SK-N-SH (cell line): ENCODE measurements at regions not wholly inside any gene's neighbourhood (a gene's known extent, or its start where the extent isn't known, plus 50 kb on each side); places are given as distances from the start of the nearest gene placed in this dataset.

Source experiments
- CTCF ChIA-PET: fragments of 300-600, 350-600 bp; formaldehyde crosslinking; extraction: SDS; loops from one replicate; lab custom pipeline; 2021; lab: Yijun Ruan, JAX
- POLR2A ChIA-PET: fragments of 350-600 bp; sonication (Branson Sonifier 250); formaldehyde crosslinking; extraction: SDS; loops from one replicate; lab custom pipeline; 2020; ENCODE audit warnings: antibody characterized with exemption, inconsistent platforms; lab: Yijun Ruan, JAX
- DNase-seq: peaks from one replicate; pipeline ENCODE4 v3.0.0; 2012
- H2AFZ ChIP-seq: fragments of 200-600 bp; sonication (generic); 2 replicates; pipeline ENCODE4 v1.8.1; 2016; ENCODE audit warnings: antibody characterized with exemption, mild to moderate bottlenecking, low read depth
- H3F3A ChIP-seq: fragments of 200-600 bp; sonication (generic); replicated peaks from 2 replicates; pipeline ENCODE3; 2016; ENCODE audit warnings: antibody characterized with exemption, mild to moderate bottlenecking; ENCODE audit not compliant: insufficient read depth
- H3K27ac ChIP-seq, 2 experiments: fragments of 200-500 bp in 1 of 2; fragments of 200-600 bp in 1 of 2; sonication (Bioruptor generic) in 1 of 2; sonication (generic), shearing (Covaris generic) in 1 of 2; 2 replicates each; pipeline versions ENCODE4 v1.5.1 to v1.6.1; 2014 to 2016; ENCODE audit warnings: low read depth in 2 of 2, inconsistent platforms in 1 of 2, low read length in 1 of 2, mild to moderate bottlenecking in 1 of 2, mixed read lengths in 1 of 2
- H3K27me3 ChIP-seq: fragments of 200-600 bp; sonication (generic), shearing (Covaris generic); 2 replicates; pipeline ENCODE4 v1.6.1; 2016; ENCODE audit warnings: mixed run types; ENCODE audit not compliant: insufficient read depth
- H3K36me3 ChIP-seq, 2 experiments: fragments of 200-500 bp in 1 of 2; fragments of 200-600 bp in 1 of 2; sonication (Bioruptor generic) in 1 of 2; sonication (generic) in 1 of 2; replicated peaks in 1 of 2; 2 replicates each; pipeline versions ENCODE3 to v1.5.1; 2014 to 2016; ENCODE audit warnings: low read length in 1 of 2, mild to moderate bottlenecking in 1 of 2; ENCODE audit not compliant: insufficient read depth in 2 of 2, control insufficient read depth in 1 of 2
- H3K4me1 ChIP-seq, 2 experiments: fragments of 200-500 bp in 1 of 2; fragments of 200-600 bp in 1 of 2; sonication (Bioruptor generic) in 1 of 2; sonication (generic), shearing (Covaris generic) in 1 of 2; 2 replicates each; pipeline versions ENCODE4 v1.5.1 to v1.6.1; 2014 to 2016; ENCODE audit warnings: low read depth in 1 of 2, low read length in 1 of 2, mixed run types in 1 of 2; ENCODE audit not compliant: insufficient read depth in 2 of 2, control insufficient read depth in 1 of 2
- H3K4me2 ChIP-seq: fragments of 200-600 bp; sonication (generic), shearing (Covaris generic); 2 replicates; pipeline ENCODE4 v1.6.1; 2017; ENCODE audit warnings: mixed run types
- H3K4me3 ChIP-seq, 2 experiments: fragments of 200-500 bp in 1 of 2; fragments of 200-600 bp in 1 of 2; sonication (Bioruptor generic) in 1 of 2; sonication (generic), shearing (Covaris generic) in 1 of 2; 2 replicates each; pipeline versions ENCODE4 v1.5.1 to v1.8.1; 2014 to 2016; ENCODE audit warnings: low read depth in 2 of 2, inconsistent platforms in 1 of 2, low read length in 1 of 2, mild to moderate bottlenecking in 1 of 2, mixed read lengths in 1 of 2, moderate library complexity in 1 of 2
- H3K79me2 ChIP-seq: fragments of 200-600 bp; sonication (generic); 2 replicates; pipeline ENCODE4 v1.8.1; 2017; ENCODE audit warnings: mild to moderate bottlenecking; ENCODE audit not compliant: insufficient read depth
- H3K9ac ChIP-seq: fragments of 200-600 bp; sonication (generic); 2 replicates; pipeline ENCODE4 v1.6.1; 2017; ENCODE audit warnings: mixed run types
- H3K9me2 ChIP-seq: fragments of 200-600 bp; sonication (generic); 2 replicates; pipeline ENCODE4 v1.6.1; 2017; ENCODE audit warnings: mixed run types
- H3K9me3 ChIP-seq: fragments of 200-600 bp; sonication (generic); 2 replicates; pipeline ENCODE4 v1.6.1; 2017; ENCODE audit warnings: mixed run types, mild to moderate bottlenecking, moderate library complexity
- H4K20me1 ChIP-seq: fragments of 200-600 bp; sonication (generic); 2 replicates; pipeline ENCODE4 v1.6.1; 2017; ENCODE audit warnings: mild to moderate bottlenecking, mixed run types; ENCODE audit not compliant: insufficient read depth
- CTCF ChIP-seq: fragments of 200-600 bp; sonication (generic); IDR thresholded peaks from 2 replicates; pipeline ENCODE4 v1.6.1; 2017; ENCODE audit warnings: antibody characterized with exemption, mild to moderate bottlenecking, moderate library complexity
- ELF1 ChIP-seq: IDR thresholded peaks from 2 replicates; pipeline ENCODE4 v1.4.0; 2012
- FOSL2 ChIP-seq: IDR thresholded peaks from 2 replicates; pipeline ENCODE4 v1.4.0; 2012; ENCODE audit warnings: low read depth, mild to moderate bottlenecking, moderate library complexity, borderline replicate concordance
- GATA2 ChIP-seq: sonication (generic); formaldehyde crosslinking; IDR thresholded peaks from 2 replicates; pipeline ENCODE4 v1.5.0; 2020; ENCODE audit warnings: mild to moderate bottlenecking, missing genetic modification reagents
- IRF3 ChIP-seq: fragments of 150-350 bp; IDR thresholded peaks from 2 replicates; pipeline ENCODE4 v1.6.1; 2016; ENCODE audit warnings: mild to moderate bottlenecking, low read depth, low read length
- MAX ChIP-seq: IDR thresholded peaks from 2 replicates; pipeline ENCODE4 v1.4.0; 2012; ENCODE audit warnings: low read depth
- MXI1 ChIP-seq: IDR thresholded peaks from 2 replicates; pipeline ENCODE4 v1.6.1; 2012; ENCODE audit warnings: mild to moderate bottlenecking, low read depth, low read length, improper control_type of control experiment
- NRF1 ChIP-seq: IDR thresholded peaks from 2 replicates; pipeline ENCODE4 v1.6.1; 2012; ENCODE audit warnings: low read depth, mild to moderate bottlenecking, low read length
- PBX3 ChIP-seq: IDR thresholded peaks from 2 replicates; pipeline ENCODE4; 2012
- POLR2AphosphoS5 ChIP-seq: IDR thresholded peaks from 2 replicates; pipeline ENCODE4 v1.6.1; 2012; ENCODE audit warnings: low read depth, low read length
- RFX5 ChIP-seq: IDR thresholded peaks from 2 replicates; pipeline ENCODE4 v1.6.1; 2012; ENCODE audit warnings: mild to moderate bottlenecking, improper control_type of control experiment, low read length
- SMC3 ChIP-seq: IDR thresholded peaks from 2 replicates; pipeline ENCODE4 v1.6.1; 2012; ENCODE audit warnings: low read depth, low read length, improper control_type of control experiment
- TEAD4 ChIP-seq: IDR thresholded peaks from 2 replicates; pipeline ENCODE4 v1.4.0; 2012; ENCODE audit warnings: mild to moderate bottlenecking, borderline replicate concordance; ENCODE audit not compliant: insufficient read depth
- USF1 ChIP-seq: IDR thresholded peaks from 2 replicates; pipeline ENCODE4 v1.4.0; 2012; ENCODE audit warnings: low read depth, borderline replicate concordance
- USF2 ChIP-seq: fragments of 150-350 bp; IDR thresholded peaks from 2 replicates; pipeline ENCODE4 v1.6.1; 2017; ENCODE audit warnings: antibody characterized with exemption, low read length, low read depth, borderline replicate concordance
- WGBS: methylation state at CpG from one replicate; pipeline ENCODE4 v1.1.6; 2017; ENCODE audit warnings: low lambda C conversion rate; 5-methylcytosine and 5-hydroxymethylcytosine counted together

- TF ChIP-seq FOSL2 = no peak
- TF ChIP-seq USF2 = no peak
These were observed 284.4 kb downstream of the ZEB1 start (continued) for GRCh38 chr10:31603235-31604087.

- peak; percentile 70 for DNase-seq
- POLR2A ChIA-PET = interaction anchor here (0.5 to 0.9 kb wide), 2 partner anchors 19 to 260 kb away, joined by 5 read pairs; no protein-coding TSS in a partner anchor
- no peak for TF ChIP-seq SMC3
- TF ChIP-seq POLR2AphosphoS5 = no peak
- 0 out of 2 replicates have a peak, but pooled peaks have one; percentile 13 for TF ChIP-seq USF2
- TF ChIP-seq FOSL2 = no peak
- TF ChIP-seq PBX3 = no peak
- no peak for TF ChIP-seq RFX5
- TF ChIP-seq NRF1 = no peak
- TF ChIP-seq ELF1 = no peak
- TF ChIP-seq CTCF = no peak
- TF ChIP-seq IRF3 = no peak
- peak; percentile 68; the same call in 1 of the 2 replicates for TF ChIP-seq MXI1
- TF ChIP-seq GATA2 (CRISPR knock-in tag) = no peak
- TF ChIP-seq USF1 = peak; percentile 79; the same call in 1 of the 2 replicates
- TF ChIP-seq TEAD4 = no peak
- TF ChIP-seq MAX = peak; percentile 68; the same call in 1 of the 2 replicates
- TF ChIP-seq, all 33 proteins: peak for 4
These were observed 283.7 kb downstream of the ZEB1 start for GRCh38 chr10:31602541-31603234.

More at GRCh38 chr10:31602541-31603234, 283.7 kb downstream of the ZEB1 start:
- H3K4me1 ChIP-seq = peaks cover 4 to 13% of the 10 kb centered on the region in 2 experiments; a peak in 2 of 4 replicates
- 10% methylated on average over 20 of the region's 22 CpGs for WGBS
- H3K79me2 ChIP-seq = no peaks in the 10 kb centered on the region
- no peaks in the 10 kb centered on the region for H4K20me1 ChIP-seq
- H3F3A ChIP-seq = no peaks in the 10 kb centered on the region
- CTCF ChIA-PET = interaction anchor here (0.9 to 3.2 kb wide), 3 partner anchors 10 to 38 kb away, joined by 3 to 15 read pairs (median 3); no protein-coding TSS in a partner anchor
- peak overlapping the region; percentile 95 for H2AFZ ChIP-seq
- peak overlapping the region; percentile 56 to 75 for H3K27ac ChIP-seq
- H3K4me3 ChIP-seq = peak overlapping the region; percentile 72
- H3K4me2 ChIP-seq = peak overlapping the region; percentile 90
- H3K9me3 ChIP-seq = no peaks in the 10 kb centered on the region
- no peaks in the 10 kb centered on the region for H3K9me2 ChIP-seq
- H3K36me3 ChIP-seq = no peaks in the 10 kb centered on the region
- no peaks in the 10 kb centered on the region for H3K27me3 ChIP-seq
- H3K9ac ChIP-seq = peak overlapping the region; percentile 81
